Posterior vena cava (tissue), 2 donors: ENCODE measurements at regions not wholly inside any gene's neighbourhood (a gene's known extent, or its start where the extent isn't known, plus 50 kb on each side); places are given as distances from the start of the nearest gene placed in this dataset.
"Not testable (repeated sequence)": the region's sequence is repeated elsewhere in the genome, so short reads cannot be mapped to it uniquely, and the experiment has no call there.

ENCODE experiments used
- DNase-seq: peaks from one replicate; pipeline ENCODE4 v3.0.0-alpha.2; 2020; ENCODE audit warnings: low spot score
- intact Hi-C, 2 donors: fragments of 100-400 bp; cut with DNase I; formaldehyde crosslinking; loops; one replicate each; pipeline versions ENCODE4 v1.14.1 to v1.14.2; 2022 to 2023
- donor health status: DM: yes; HTN: yes; CAD: no.
- donor health status: DM: yes; HTN: yes; CAD: no.

DNA sequence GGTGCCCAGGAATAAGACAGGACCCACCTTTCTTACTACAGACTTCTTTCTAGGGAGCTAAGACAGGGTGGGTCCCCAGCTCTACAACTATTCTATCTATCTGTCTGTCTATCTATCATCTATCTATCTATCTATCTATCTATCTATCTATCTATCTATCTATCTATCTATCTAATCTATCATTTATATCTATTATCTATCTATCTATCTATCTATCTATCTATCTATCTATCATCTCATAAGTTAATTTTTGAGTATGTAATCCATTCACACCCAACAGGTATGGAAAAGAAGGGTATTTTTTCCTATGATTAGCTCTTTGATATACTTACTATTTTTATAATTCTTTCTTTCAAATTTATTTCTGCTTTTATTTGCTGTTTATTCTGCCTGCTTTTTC is 55.9 kb downstream of the BAMBI start:
- intact Hi-C loops = no loop called here
- DNase-seq = no peak

DNA sequence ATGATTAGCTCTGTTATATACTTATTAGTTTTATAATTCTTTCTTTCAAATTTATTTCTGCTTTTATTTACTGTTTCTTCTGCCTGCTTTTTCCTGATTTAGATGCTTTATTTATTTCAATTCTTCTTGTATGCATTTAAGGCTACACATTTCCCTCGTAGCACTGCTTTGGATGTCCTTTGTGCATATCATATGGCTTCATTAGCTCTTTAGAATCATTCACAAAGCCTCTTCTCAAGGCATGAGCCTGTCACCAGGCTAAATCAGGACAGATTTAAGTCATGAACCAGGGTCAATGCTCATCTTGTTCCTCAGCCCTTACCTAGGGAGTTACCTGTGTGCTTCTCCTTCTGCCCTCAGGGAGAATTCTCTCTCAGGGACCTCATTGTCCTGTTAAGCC is 56.3 kb downstream of the BAMBI start:
- intact Hi-C loops = no loop called here
- DNase-seq = no peak

DNA sequence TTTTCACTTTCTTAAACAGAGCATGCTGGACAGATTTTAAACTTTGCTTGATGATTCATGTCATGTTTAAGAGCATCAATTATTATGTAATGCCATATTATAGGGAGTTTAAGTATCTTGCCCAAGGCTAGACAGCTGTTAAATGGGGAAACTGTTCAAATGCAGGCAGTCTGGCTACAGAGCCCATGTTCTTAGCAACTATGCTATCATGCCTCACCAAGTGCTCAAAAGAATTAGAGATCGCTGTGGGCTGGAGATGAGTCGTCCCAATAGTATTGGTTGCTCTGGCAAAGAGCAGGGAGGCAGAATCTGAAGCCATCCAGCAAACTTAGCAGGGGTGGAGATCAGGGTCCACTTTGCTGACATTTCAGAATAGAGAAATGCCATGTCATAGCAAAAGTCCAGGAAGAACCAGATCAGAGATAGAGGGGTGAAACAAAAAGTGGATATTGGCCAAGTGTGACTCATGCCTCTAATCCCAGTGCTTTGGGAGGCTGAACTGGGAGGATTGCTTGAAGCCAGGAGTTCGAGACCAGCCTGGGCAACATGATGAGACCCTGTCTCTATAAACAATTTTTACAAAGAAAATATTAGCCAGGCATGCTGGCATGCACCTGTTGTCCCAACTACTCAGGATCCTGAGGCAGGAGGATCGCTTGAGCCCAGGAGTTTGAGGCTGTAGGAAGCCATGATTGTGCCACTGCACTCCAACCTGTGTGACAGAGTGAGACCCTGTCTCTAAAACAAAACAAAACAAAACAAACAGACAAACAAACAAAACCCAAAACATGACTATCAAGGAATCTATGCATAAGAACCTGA is 57.8 kb downstream of the BAMBI start:
- no peak for DNase-seq
- intact Hi-C loops = no loop called here

DNA sequence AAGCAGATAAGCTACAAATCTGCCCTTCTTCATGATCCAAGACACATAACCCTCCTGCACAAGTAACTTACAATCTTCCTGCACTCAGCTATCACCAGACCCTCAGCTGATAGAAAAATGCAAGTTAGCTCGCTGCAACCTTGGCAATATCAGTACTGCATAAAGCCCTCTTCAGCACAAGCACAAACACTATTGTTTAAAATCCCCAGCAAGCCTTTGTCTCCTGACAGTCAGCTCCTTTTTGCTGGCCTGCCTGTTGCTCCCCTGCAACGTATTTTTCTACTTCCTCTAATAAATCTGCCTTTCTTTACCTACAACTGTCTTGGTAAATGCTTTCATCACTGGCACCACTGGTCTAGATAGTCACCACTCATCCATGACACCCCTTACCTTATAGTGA is 59.8 kb downstream of the BAMBI start:
- no peak for DNase-seq
- intact Hi-C loops = no loop called here

DNA sequence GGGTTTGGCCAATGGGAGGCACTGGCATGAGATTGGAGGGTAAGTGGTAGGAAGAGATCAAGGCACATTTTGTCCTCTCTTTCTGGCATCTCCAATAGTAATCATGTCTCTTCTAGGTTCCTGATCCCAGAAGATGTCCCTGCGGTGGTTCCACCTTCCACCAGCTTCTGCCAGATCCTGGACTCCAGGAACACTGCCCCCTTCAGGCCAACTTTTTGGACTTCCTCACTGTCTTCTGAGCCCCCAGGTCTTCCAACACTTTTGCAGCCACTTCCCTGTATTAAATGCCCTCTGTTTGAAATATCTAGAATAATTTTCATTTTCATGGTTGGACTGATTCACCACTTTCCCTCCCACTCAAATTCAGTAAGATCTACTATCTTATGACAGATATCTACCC is 60.9 kb downstream of the BAMBI start:
- intact Hi-C loops = no loop called here
- DNase-seq = no peak

DNA sequence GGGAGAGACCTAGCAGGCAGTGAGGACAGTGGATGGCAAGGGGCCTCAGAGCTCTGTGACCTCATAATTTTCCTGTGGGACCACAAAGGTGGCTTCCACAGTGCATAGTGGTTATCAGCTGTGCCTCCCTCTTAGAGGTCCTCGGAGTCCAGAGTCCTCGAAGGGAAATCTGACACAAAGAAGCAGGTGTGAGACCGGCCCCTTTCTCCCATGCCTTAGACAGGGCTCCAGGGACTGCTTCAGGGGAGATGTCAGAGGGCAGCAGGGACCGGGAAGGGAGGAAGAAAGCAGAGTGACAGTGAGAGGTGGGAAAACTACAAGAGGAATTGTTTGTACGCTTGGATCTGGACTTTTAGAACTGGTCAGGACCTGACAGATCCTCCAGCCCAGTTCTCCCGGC is 66.3 kb downstream of the BAMBI start:
- no peak for DNase-seq
- intact Hi-C loops = no loop called here

DNA sequence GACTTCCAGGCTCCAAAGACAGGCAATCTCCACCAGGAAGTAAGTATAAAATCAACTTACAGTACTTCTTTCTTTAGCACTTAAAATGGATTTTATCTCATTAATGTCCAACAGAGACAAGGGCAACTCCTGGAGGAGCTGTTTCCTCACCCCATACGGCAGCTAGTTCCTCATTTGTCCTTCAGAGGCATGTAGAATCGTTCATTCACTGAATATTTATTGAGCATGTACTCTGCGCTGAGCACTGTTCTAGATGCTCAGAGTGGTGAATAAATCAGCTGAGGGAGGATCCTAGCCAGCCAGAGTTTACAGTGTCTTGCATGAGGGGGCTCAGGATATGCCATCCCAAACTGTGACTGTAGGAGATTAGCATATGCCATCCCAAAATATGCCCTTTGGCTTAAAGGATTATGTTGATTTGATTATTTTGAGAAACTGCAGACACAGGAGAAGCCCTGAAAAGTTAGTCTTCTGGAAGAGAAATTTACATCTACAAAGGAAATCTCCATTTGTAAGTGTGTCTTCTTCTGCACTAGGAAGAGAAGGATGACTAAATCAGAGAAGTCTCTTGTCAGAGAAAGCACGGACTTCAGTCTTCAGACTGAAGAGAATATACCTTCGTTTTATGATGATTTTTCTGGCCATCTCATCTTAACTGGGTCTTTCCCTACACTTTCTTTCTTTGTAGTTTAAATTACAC is 66.9 kb downstream of the BAMBI start:
- intact Hi-C loops = no loop called here
- no peak for DNase-seq

DNA sequence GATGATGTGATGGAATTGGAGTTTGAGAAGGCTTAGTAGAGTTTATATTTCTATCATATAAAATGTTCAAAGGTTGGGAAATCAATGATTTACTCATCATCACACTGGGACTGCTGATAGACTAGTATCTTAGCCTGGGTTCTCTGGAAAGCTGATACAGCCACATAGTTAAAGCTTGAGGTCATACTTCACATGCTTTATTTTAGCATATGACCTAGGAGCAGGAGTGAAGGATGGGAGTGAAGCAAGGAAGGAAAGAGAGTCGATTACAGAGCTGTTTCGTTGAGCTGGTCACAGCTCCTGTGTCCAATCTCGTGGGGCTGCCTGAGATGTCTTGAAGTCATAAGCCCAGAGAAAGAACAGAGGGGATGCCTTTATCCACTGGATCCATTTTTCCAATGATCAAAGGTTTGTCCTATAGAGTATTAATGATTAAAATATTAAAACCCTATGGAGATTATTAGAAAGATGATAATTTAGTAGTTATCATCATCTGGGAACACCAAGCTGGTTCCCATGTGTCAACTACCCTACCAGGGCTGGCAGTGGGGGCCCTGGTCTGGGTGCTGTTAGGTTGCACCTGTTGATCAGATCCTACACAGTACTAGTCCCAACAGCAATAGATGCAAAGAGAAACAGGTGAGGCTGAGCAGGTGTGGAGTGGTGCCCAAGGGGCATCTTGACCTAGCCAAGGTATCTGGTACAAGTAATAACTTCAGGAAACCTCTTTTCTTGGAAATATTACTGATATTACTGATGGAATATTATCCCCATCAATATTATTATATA is 77.8 kb downstream of the BAMBI start:
- intact Hi-C loops = no loop called here
- no peak for DNase-seq

DNA sequence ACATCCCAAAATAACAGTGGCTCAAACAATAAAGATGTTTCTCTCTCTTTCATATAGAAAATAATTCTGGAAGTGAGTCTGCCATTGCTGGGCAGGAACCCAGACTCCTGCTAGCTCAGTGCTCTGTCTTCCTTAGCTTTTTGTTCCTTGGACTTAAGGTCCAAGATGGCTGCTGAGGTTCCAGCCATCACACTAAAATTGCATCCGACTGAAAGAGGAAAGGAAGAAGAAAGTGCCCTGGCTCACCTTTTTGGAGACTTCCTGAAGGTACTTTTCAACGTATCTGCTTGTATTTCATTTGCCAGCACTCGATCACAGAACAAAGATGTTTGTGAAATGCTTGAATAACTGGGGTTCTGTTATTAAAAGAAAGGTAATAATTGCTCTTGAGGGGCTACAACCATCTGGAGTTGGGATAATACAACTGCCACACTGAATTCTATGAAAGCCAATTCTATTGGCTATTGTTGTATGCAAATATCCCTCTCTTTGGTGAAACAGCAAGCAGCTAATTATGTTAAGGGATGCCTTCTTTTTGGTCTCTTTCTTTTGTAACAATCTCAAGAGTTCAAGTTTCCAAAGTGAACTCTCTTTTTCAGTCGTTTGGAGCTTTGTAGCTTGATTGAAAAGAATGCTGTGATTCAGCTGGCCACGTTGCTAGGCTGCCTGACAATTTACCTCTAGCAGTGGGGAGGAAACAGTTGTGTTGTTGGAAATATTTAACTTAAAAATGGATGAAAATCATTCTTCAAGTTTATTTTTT is 83.9 kb downstream of the BAMBI start:
- intact Hi-C loops = no loop called here
- no peak for DNase-seq

DNA sequence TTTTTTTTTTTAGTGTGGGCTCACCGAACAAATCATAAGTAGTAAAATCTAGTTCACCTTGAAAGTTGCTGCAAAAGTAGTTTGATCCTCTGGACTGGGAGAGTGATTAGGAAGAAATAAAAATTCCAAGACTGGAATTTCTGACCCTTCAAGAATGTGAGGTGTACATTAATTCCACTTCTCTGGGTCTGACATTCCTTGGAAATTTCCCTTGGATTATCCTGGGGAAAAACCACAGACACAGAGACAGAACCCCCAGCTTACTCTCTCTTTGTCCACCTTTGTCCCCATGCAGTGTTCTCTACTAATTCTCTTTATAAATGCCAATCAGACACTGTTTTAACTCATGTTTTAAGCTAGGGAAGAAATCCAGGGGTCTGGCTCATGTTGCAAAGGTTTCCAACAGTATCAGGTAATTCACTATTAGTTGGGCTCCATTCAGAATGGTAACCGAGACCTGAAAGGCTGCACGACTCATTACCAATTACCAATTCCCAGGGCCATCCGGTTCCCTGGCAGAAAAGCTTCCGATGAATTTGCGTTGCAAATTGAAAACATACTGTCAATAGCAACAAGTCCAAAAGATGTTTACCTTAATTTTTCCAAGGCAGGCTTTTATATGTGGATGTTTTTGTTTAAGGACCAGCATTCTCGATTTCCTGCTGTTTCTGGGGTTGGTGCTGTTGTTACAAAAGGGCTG is 86.3 kb downstream of the BAMBI start:
- intact Hi-C loops = no loop called here
- DNase-seq = no peak

DNA sequence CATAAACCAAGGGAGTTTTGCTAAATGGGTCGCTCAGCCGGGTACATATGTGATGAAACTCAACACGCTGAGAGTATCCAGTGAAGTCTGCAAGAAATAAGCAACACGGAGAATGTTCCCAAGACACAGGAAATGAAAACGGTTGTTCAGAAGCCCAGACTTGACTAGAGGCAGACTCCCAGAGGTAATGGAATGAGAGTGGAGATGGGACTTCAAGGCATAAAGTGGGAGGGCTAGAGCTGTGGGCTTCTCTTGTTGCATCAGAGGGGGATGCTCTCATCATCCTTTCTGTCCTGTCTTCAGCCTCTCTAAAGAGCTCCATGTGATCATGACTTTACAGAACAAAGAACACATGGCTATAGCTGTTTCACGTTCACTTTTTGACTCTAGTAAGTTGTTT is 88.3 kb downstream of the BAMBI start:
- intact Hi-C loops = no loop called here

DNA sequence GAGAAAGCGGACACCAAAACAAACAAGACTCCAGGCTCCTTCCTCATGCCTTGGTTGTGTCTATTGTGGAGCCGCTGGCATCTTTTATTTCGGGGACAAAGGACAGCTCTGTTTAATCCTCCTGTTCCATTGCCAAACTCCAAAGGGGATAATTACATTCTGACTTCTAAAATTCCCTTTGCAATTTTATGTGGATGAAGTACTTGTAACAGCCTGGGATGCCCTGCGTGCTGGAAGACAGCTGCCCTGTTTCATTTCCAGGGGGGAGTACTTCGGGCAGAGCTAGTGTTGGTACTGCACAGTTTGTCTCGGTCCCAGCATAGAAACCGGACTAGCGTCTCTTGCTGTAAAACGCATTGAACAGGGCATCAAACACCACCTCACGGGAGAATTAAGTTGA is 90.9 kb downstream of the BAMBI start:
- DNase-seq = no peak
- intact Hi-C loops = no loop called here

More for the DNA sequence above, 88.3 kb downstream of the BAMBI start:
- no peak for DNase-seq

DNA sequence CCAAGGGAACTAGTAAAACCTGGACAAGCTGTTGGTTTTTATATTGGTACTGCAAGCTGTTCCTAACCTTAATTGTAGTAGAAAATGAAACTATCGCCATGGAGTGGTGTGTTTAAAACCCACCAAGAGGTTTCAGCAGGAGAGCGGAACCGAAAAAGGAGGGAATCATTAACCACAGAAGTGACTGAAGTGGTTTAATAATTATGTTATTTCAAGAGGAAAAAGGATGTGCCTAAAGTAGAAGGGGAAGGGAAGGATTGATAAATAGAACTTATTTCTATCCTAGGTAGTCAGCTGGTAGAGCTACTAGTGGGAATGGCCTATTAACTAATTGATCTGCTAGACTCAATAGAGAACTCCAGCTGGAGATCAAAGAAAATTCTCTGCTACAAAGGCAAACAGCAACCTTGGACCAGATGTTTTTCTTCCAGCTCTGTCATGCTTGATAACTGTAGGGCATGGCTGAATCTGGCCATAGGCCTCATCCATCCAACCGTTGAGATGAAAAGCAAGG is 91.8 kb downstream of the BAMBI start:
- no peak for DNase-seq
- intact Hi-C loops = no loop called here

DNA sequence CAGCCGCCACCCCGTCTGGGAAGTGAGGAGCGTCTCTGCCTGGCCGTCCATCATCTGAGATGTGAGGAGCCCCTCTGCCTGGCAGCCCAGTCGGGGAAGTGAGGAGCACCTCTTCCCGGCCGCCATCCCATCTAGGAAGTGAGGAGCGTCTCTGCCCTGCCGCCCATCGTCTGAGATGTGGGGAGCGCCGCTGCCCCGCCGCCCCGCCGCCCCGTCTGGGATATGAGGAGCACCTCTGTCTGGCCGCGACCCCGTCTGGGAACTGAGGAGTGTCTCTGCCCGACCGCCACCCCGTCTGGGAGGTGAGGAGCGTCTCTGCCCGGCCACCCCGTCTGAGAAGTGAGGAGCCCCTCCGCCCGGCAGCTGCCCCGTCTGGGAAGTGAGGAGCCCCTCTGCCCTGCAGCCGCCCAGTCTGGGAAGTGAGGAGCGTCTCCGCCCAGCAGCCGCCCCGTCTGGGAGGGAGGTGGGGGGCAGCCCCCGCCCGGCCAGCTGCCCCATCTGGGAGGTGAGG is 94.3 kb downstream of the BAMBI start:
- intact Hi-C loops, DNase-seq: not testable (repeated sequence)

DNA sequence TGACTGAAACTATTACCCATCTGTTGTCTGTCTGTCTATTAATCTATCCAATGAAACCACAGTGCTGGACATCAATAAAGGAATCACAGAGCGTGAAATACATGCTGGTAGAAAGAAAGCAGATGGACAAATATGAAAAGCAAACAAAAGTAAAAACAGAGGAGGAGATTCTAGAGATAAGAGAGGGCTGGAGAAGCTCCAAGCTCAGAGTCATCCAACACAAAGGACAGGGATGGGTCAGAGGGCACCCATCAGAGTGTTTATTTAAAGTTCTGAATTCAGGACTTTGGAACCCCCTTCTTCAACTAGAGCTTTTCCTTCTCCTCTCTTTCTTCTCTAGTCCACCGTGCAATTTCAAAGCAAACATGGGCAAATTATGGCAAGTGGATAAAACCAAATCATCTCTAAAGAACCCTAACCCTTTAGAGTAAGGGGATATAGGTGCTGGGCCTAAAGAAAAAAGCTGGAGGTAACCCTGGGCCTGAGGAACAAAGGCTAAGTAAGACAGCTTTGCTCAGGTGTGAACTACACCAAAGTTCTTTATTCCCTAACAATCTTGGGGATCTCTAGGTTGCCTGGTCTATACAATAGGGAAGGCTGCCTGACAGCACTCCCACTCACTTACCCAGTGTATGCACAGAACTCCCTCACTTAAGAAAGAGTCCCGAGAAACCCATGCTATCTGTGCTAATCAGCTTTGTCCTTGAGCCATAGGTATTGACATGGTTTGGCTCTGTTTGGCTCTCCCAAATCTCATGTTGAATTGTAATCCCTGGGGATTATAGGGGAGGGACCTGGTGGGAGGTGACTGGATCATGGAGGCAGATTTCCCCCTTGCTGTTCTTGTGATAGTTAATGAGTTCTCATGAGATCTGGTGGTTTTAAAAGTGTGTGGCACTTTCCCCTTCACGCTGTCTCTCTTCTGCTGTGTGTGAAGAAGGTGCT is 97.0 kb downstream of the BAMBI start:
- intact Hi-C loops = no loop called here
- DNase-seq = no peak

DNA sequence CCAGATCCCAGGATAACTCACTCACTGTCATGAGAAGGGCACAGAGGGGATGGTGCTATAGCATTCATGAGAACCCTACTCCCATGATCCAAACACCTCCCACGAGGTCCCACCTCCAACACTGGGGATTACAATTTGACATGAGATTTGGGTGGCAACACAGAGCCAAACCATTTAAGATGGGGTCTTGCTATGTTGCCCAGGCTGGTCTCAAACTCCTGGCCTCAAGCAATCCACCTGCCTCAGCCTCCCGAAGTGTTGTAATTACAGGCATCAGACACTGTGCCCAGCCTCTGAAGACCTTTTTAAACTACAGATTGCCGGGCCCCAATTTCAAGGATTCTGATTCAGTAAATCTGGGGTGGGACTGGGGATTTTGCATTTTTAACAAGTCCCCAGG is 98.5 kb downstream of the BAMBI start:
- DNase-seq = no peak
- intact Hi-C loops = no loop called here

DNA sequence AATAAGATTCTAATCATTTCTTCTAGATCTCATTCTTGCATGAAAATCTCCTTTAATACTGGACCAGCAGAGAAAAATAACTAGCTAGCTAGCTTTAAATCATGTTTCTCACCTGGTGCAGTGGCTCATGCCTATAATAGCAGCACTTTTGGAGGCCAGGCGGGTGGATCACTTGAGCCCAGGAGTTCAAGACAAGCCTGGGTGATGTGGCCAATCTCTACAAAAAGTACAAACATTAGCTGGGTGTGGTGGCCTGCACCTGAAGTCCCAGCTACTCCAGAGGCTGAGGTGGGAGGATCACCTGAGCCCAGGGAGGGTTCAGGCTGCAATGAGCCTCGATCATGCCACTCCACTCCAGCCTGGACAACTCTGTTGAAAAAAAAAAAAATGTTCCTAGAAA is 99.2 kb downstream of the BAMBI start:
- DNase-seq = no peak
- intact Hi-C loops = no loop called here

DNA sequence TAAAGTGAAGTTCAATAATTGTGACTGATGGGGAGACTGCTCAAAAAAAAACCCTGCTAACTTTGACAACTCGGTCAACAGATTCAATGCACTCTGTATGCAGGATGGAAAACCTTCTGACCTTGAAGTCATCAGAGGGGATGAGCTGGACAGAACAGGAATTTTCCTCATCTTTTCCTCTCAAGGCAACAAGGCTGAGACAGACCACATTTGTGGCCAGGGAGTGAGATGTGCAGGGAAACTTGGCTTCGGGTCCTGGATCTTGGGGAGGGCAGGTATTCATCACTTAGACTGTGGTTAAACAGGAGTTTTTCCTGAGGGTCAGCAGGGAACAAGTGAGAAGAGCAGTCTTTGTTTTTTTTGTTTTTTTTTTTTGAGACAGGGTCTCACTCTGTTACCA is 100.6 kb downstream of the BAMBI start:
- intact Hi-C loops = no loop called here
- DNase-seq = no peak
